ENCODE measurements at regions not wholly inside any gene's neighbourhood (a gene's known extent, or its start where the extent isn't known, plus 50 kb on each side); places are given as distances from the start of the nearest gene placed in this dataset.

GRCh38 chr13:37501187-37501586, 97.4 kb downstream of the POSTN start:
- Histone ChIP-seq H3K9me3 (no peaks in the 10 kb centered on the region), H3K27ac (no peak overlapping the region), H3K4me3 (no peak overlapping the region), H3K4me2 (no peak overlapping the region), H3K4me1 (no peaks in the 10 kb centered on the region)
- FAIRE-seq = no peak
- ChIA-PET CTCF (no interaction called here), POLR2A (no interaction called here)
- TF ChIP-seq MAFK (IDR thresholded peaks at IDR 0.05; ENCODE audit: partially characterized antibody) = no peak
- no peak for TF ChIP-seq RAD21 (conservative IDR thresholded peaks at IDR 0.05 in 1 of 2, IDR thresholded peaks at IDR 0.05 in 1 of 2)
- WGBS (ENCODE audit: missing lambda C conversion rate) = 3% methylated on average over 2 of the region's 2 CpGs
- no peak for DNase-seq (ENCODE audit: low read depth in 1 of 2, low spot score in 1 of 2)
- ATAC-seq = no peak

DNA sequence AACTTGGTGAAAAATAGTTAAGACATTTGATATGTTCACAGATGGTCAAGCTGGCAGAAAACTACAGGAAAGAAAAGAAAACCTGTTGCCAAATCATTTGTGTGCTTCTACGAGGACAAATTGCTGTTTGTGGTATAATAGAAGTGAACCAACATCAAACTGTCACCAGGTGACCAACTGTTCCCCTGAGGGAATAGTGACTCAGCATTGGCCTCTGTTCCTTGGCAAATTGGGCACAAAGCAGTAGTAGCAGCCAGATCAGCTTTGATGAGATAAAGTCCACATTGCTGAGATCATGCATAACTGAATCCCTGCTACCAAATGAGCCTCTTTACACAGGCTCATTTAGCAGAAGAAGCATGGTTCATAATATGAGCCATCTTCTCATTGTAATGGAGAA, 103.5 kb downstream of the POSTN start:
- Histone ChIP-seq H3K9me3 (no peaks in the 10 kb centered on the region), H3K27ac (no peak overlapping the region), H3K4me2 (no peak overlapping the region), H3K4me1 (no peaks in the 10 kb centered on the region), H3K4me3 (no peak overlapping the region)
- no peak for DNase-seq (ENCODE audit: low read depth in 1 of 2, low spot score in 1 of 2)
- TF ChIP-seq, protein P1, sequence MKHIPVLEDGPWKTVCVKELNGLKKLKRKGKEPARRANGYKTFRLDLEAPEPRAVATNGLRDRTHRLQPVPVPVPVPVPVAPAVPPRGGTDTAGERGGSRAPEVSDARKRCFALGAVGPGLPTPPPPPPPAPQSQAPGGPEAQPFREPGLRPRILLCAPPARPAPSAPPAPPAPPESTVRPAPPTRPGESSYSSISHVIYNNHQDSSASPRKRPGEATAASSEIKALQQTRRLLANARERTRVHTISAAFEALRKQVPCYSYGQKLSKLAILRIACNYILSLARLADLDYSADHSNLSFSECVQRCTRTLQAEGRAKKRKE (CRISPR knock-in tag; IDR thresholded peaks at IDR 0.05; ENCODE audit: low read depth) = no peak
- TF ChIP-seq, protein P2, sequence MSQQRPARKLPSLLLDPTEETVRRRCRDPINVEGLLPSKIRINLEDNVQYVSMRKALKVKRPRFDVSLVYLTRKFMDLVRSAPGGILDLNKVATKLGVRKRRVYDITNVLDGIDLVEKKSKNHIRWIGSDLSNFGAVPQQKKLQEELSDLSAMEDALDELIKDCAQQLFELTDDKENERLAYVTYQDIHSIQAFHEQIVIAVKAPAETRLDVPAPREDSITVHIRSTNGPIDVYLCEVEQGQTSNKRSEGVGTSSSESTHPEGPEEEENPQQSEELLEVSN (IDR thresholded peaks at IDR 0.05; ENCODE audit: borderline replicate concordance, low read depth) = no peak
- TF ChIP-seq RARB (CRISPR knock-in tag; IDR thresholded peaks at IDR 0.05) (no peak), SREBF2 (IDR thresholded peaks at IDR 0.05) (no peak), FOXS1 (CRISPR knock-in tag; IDR thresholded peaks at IDR 0.05) (no peak), PHF8 (IDR thresholded peaks at IDR 0.05; ENCODE audit: borderline replicate concordance, low read depth) (no peak), NPAS2 (CRISPR knock-in tag; IDR thresholded peaks at IDR 0.05; ENCODE audit: borderline replicate concordance) (no peak), ESRRA (IDR thresholded peaks at IDR 0.05; ENCODE audit: borderline replicate concordance, low read length) (no peak)
- FAIRE-seq = no peak
- no peak for ATAC-seq
- POLR2A ChIA-PET = no interaction called here
- CTCF ChIA-PET = no interaction called here
- WGBS (ENCODE audit: missing lambda C conversion rate) = 0% methylated on average over 1 of the region's 1 CpG

DNA sequence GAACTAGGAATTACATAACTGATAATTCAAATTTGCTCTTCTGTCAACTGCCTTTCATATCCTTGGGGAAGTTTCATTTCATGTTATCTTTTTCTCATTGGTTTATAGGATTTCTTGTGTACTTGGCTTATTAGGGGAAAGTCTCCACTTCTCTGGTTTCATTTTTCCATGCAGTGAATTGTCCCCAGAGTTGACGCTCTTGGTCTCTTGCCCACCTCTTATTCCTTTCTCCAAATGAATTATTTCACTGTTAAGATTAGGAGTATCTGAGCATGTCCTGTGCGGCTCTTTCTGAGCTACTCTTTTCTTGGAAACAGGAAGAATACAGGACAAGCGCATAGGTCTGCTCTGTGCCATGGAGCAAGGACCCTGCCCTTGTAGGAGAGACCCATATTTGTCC, 104.8 kb downstream of the POSTN start:
- Histone ChIP-seq H3K4me1 (no peaks in the 10 kb centered on the region), H3K4me3 (no peak overlapping the region), H3K27ac (no peak overlapping the region), H3K9me3 (no peaks in the 10 kb centered on the region), H3K4me2 (no peak overlapping the region)
- DNase-seq (ENCODE audit: low read depth in 1 of 2, low spot score in 1 of 2) (no peak), FAIRE-seq (no peak), ATAC-seq (no peak)
- POLR2A ChIA-PET = no interaction called here
- 17% methylated on average over 3 of the region's 3 CpGs for WGBS (ENCODE audit: missing lambda C conversion rate)
- TF ChIP-seq BHLHE40 (IDR thresholded peaks at IDR 0.05; ENCODE audit: low read depth, low read length) (no peak), ELK1 (IDR thresholded peaks at IDR 0.05; ENCODE audit: low read depth, low read length) (no peak), KDM5A (IDR thresholded peaks at IDR 0.05) (no peak), RARB (CRISPR knock-in tag; IDR thresholded peaks at IDR 0.05) (no peak)
- TF ChIP-seq, protein P1 (CRISPR knock-in tag; IDR thresholded peaks at IDR 0.05; ENCODE audit: low read depth) = no peak
- CTCF ChIA-PET = no interaction called here

DNA sequence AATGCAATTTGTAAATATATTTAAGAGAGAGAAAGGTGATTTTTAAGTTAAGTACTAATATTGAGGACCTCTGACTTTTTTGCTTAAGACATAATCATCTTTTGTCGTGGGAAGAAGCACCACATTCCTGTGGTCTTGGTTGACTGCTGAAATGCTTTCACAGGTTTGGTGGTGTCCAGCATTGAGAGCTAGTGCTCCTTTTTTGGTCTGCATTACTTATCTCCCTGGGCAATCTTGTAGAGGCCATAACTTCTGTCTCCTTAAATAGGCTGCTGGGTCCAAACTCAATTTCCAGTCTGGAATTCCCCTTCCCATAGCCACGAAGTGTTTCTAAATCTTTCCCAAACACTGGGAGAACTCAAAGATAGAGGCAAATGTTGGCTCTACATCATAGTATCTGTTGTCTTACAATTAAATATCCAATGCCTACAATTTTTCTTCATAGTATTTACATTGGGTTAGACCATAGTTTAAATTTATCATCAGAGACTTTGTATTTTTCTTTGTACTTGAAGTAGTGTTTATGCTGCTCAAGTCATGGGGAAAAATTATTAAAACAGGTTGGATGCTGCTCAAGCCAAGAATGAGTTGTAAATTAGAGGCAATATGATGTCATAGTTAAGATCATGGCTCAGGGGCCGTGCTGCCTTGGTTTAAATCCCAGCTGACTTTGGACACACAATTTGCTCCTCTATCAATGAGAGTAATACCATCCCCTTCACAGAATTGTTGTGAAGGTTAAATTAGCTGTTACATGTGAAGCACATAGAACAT, 105.6 kb downstream of the POSTN start:
- DNase-seq (ENCODE audit: low read depth in 1 of 2, low spot score in 1 of 2) = no peak
- WGBS (ENCODE audit: missing lambda C conversion rate) = 3% methylated on average over 3 of the region's 3 CpGs
- Histone ChIP-seq H3K27ac (no peak overlapping the region), H3K9me3 (no peaks in the 10 kb centered on the region), H3K4me1 (no peaks in the 10 kb centered on the region), H3K4me3 (no peak overlapping the region), H3K4me2 (no peak overlapping the region)
- FAIRE-seq = no peak
- POLR2A ChIA-PET = no interaction called here
- TF ChIP-seq EHF (CRISPR knock-in tag; IDR thresholded peaks at IDR 0.05) (no peak), MAFK (IDR thresholded peaks at IDR 0.05; ENCODE audit: partially characterized antibody) (no peak), SMC3 (IDR thresholded peaks at IDR 0.05) (no peak), FOSB (CRISPR knock-in tag; IDR thresholded peaks at IDR 0.05) (no peak), ZC3H11A (IDR thresholded peaks at IDR 0.05) (no peak), MYC (IDR thresholded peaks at IDR 0.05; ENCODE audit: borderline replicate concordance, low read length) (no peak), NR3C1 (IDR thresholded peaks at IDR 0.05) (no peak), ESRRA (IDR thresholded peaks at IDR 0.05; ENCODE audit: borderline replicate concordance, low read length) (no peak)
- no peak for ATAC-seq
- CTCF ChIA-PET = no interaction called here
